GM18498 (cell line): ENCODE measurements at regions not wholly inside any gene's neighbourhood (a gene's known extent, or its start where the extent isn't known, plus 50 kb on each side); places are given as distances from the start of the nearest gene placed in this dataset.
A peak's percentile ranks its signal among the peaks of the same experiment; 100 is the strongest.
"Not testable (repeated sequence)": the region's sequence is repeated elsewhere in the genome, so short reads cannot be mapped to it uniquely, and the experiment has no call there.

ENCODE experiments used
- ATAC-seq: cut with Tn5 transposase; IDR thresholded peaks from one replicate; pipeline ENCODE4 v1.9.1; 2021; ENCODE audit warnings: mild to moderate bottlenecking, moderate library complexity; ENCODE audit not compliant: unreplicated experiment

DNA sequence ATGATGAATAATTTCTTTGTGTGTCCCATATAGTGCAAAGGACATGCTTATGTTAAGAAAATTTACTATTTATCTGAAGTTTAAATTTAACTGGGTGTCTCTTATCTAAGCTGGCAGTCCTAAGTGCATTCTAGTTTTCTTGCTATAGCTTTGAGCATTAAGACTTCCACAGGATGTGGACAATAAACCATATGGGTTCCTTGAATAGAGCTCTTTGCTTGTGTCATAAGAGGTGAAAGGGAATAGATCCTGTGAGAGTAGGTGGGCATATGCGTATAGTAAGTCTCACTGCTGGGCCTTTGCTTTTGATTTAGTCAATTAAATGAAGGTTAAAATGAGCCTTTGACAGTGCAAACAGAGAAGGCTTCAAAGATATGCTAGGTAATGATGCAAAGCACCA is 223.4 kb upstream of the GYPA start:
- no peak for ATAC-seq

DNA sequence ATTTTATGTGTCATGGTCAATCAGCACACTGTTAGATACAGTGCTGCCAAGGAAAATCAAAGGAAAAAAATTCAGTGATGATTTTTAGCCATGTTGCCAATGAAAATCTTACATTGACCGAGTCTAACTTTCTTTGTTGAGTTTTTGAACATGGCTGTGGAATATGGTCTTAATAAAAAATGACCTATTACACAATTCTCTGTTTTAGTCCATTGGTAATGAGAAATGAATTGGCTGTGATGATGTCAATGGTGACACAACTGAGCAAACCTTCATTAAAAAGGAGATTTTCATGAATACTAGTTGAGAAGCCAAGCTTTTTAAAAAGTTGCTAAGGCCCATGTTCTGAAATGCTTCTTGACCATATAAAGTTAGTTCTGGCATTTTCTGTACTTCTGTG is 225.9 kb upstream of the GYPA start:
- ATAC-seq = no peak

DNA sequence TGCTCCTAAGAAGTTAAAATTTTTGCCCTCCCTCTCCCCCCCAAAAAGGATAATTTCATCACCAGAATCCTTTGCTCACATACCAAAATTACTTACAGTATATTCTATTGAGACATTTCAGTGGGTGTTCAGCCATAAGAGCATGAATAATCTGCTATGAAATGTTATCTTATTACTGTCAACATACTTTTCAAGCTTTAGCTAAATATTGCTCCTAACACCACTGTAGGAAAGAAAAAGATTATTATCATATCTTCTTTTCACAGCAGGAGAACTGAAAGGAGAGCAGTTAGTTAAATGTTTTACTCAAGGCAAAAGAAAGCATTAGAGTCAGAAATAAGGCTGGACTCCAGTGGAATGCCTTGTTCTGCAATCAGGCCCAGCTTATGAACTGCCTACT is 231.0 kb upstream of the GYPA start:
- no peak for ATAC-seq

DNA sequence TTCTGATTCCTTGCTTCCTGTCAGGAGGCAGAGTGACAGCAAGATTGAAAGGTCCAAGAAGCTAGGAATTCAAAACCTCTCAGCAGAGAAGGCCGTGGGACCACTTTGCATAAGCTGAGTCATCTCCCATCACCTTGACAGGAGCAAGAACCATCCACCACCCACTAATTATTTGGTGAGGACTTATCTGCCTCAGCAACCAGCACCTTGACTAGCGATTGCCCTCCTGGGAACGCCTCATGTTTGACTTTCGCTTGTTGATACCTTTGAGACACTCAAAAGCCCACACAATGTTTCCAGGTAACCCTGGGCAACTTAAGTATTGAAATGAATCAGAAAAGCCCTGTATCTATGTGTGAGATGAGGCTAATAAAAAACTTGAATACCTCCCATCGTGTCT is 233.5 kb upstream of the GYPA start:
- peak; percentile 84 for ATAC-seq

DNA sequence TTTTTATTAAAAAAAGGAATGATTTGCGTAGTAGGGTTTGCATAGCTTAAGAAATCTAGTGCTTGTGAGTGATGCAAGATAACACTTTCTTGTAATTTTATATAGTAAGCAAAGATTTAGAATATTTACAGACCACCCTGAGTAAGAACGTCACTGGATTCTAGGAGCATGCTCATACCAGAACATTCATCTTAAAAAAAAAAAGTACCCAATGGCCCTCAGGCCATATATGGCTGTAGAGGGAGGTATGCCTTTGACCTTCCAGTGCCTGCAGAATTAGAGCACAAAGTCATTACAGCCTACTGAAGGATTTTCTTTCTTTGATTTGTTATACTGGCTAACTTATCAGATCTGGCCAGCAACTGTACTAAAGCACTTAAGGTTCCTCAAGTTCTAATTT is 236.3 kb upstream of the GYPA start:
- ATAC-seq = no peak

DNA sequence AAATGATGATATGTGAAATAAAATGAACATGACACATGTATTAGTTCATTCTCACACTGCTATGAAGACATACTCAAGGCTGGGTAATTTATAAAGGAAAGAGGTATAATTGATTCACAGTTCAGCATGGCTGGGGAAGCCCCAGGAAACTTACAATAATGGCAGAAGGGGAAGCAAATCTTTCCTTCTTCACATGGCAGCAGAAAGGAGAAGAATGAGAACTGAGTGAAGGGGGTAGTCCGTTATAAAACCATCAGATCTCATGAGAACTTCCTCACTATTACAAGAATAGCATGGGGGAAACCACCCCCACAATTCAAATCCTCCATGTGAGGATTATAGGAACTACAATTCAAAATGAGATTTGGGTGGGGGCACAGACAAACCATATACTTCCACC is 243.9 kb upstream of the GYPA start:
- no peak for ATAC-seq

DNA sequence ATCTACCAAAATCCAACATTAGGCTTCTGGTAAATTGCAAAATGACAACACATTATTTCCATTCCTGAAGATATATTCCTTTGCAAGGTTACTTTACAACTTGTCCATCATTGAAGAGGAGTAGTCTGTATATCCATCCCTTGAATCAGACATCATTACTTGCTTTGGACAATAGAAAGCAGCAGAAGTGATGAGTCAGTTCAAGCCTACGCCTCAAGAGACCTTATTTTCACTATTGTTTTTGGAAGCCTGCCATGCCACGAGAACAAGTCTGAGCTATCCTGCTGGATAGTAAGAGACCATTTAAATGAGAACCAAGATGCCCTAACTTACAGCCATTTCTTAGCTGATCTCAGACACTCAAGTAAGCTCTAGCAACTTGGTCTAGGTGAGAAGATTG is 246.0 kb upstream of the HHIP start:
- peak; percentile 95 for ATAC-seq

DNA sequence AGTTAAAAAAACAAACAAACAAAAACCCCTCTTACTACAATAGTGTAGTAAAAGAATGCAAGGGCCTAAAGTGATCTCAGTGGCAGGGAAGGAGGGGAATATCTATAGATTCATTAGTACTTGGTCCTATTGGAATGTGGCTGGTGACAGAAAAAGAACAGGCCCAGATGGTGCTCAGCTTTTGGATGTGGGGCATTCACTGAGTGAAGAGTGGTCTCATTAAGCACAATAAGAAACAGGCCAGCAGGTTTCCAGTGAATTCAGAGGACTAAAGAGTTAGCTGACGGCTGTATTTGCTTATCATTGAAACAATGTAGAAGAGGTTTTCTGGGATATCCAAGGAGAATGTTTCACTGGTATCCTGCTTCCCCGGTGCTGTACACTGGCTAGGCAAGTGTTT is 243.8 kb upstream of the HHIP start:
- ATAC-seq = no peak

DNA sequence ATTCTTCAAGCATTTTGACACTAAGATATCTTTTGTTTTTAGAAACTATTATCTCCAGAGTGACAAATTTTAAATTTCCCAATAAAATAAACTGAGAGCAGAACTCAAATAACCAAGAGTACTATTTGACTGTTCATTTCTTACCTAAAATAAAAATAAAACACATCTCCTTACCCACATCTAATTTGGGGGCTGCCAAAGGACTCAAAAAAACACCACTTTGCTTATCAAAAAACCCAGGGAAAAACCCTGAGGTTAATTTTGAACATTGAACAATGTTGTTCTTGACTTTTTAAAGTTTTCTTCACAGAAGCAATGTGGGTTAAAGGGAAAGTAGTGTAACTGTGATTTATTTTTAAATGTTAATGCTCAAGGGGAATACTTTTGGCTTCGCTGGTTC is 243.0 kb upstream of the HHIP start:
- no peak for ATAC-seq

DNA sequence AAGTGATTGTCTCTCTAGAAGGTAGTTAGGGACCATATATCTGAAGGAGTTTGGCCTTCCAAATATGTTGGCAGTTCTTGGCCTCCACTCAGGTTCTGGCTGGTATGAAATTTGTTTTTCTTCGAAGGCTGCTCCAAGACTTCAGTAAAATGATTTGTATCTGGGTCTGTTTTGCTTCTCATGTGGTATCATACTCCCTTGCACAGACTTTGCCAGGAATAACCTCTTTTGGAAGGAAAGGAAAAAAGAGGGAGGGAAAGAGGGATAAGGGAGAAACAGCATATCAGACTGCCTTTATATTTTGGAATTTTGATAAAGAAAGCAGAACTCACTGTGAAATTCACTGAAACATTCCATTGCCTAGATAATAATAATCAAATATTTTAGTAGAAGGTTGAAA is 242.1 kb upstream of the HHIP start:
- ATAC-seq = no peak

DNA sequence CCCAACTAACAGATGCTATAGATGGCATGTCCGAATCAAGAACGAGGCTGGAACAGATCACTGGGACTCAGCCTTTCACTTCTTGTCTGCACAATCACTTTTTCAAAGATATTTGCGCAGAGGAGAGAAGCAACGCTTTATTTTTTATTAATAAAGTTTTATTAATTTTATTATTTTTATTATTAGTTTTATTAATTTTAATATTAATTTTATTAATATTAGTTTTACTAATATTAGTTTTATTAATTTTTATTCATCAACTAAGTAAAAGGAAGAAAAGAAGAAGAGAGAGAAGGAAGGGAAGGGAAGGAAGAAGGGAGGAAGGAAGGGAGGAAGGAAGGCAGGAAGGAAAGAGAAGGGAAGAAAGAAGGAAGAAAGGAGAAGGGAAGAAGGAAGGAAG is 236.4 kb upstream of the HHIP start:
- no peak for ATAC-seq

DNA sequence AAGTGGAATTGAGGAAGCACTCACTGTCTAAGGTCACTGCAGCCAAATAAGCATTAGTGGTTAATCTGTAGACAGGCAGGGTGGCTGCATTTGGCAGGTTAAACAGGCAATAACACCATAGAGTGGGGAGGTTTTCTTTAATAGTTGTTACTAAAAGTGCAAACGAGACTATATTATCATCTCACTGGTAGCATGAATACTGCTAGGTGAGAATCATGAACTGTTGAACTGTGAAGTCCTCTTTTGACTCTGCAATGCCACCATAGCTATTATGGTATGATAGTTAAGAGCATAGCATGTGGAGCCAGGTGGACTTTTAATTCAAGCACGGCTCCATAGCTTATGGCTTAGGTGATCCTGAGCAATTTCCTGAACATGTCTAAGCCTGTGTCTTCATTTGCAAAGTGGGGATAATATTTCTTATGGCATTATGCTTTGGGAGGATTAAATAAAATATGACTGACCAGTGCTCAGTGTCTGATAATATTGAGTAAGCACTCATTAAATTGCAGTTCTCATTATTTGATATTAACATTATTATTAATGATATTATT is 235.6 kb upstream of the HHIP start:
- no peak for ATAC-seq

DNA sequence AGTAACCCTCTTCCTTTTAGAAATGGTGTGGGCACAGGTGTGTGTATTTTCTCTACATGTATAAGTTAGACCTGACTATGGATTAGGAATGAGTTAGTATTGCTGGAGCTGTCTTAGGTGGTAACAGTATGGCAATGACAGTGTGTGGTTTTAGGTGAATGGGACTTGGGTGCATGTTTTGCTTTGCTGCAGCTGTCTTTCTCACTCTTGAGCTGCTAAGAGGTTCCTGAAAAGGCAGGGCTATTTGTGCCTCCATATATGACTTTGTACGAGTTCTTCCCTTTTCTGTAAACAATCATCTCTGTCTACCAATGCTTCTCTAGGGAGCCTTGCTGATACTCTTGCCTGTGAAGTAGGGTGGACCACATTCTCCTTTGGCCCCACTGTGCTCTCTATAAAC is 234.8 kb upstream of the HHIP start:
- peak; percentile 59 for ATAC-seq

DNA sequence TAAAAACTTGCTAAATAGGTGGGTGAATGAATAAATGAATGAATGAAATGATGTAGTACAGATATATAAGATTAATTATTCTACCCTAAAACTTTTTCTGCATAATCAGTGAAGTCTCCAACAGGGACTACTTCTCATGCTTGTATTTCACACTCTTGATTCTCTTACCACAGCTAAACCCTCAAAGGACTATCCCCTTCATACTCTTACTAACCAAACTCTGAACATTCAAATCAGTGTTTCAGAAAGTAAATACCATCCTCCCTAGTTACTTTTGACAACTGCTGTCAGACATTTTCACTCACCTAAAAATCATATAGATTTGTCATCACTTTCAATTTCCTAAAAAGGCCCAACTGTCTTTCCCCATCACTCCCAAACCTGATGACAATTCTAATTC is 234.3 kb upstream of the HHIP start:
- peak; percentile 78 for ATAC-seq

DNA sequence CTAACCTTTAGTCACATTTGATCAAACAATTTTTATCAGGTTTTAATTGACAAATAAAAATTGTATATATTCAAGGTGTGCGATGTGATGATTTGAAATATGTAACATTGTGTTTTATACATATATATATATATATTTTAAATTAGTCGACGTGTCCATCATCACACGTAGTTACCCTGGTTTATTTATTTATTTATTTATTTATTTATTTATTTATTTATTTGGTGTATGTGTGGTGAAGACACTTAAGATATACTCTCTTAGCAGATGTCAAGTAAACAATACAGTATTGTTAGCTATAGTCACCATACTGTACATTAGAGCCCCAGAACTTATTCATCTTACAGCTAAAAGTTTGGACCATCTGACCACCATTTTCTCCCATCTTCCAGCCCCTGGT is 224.9 kb upstream of the HHIP start:
- ATAC-seq = no peak

DNA sequence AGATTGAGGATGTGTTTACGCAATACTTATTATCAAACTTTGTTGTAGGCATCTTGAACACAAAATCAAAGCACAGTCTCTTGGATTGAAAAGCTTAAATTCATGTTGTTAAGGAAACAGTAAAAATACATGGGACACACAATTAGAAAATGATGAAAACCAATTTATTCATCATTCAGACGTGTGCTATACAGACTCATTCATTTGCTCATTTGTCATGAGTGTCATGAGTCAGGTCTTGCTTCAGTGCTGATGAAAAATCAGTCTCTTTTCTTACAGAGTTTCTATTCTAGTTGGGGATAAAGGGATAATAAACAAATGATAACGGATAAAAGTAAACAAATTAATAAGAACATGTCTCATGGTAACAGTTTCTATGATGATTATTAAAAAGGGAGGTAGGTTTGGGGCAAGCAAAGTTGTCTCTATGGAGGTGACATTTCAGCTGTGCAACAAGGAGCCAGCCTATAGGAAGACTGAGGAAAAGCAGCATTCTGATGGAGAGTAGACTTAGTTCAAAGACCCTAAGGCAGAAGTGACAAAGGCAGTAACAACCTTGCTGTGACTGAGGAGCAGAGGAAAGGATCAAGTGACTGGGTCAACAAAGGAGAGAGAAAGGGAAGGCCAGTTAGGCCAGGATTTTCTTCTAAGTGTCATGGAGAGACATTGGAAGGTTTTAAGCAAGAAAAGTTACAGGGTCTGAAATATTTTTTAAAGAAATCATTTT is 224.0 kb upstream of the HHIP start:
- ATAC-seq = no peak

DNA sequence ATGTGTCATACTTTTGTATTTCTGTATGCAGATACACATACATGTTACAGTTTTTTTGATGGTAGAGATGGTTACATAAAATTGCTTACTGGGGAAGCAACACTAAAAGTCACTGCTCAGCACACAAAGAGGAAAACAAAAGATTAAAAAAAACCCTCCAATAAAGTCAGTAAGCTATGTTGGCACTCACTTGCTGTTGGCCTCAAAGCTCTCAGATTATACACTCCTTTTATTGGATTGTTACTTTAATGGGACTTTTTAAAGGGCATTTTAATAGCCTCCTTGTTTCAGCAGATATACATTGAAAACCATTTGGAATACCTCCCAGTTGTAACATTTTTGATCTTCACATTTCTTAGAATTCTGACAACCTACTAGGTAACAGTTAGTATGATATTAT is 222.0 kb upstream of the HHIP start:
- no peak for ATAC-seq

DNA sequence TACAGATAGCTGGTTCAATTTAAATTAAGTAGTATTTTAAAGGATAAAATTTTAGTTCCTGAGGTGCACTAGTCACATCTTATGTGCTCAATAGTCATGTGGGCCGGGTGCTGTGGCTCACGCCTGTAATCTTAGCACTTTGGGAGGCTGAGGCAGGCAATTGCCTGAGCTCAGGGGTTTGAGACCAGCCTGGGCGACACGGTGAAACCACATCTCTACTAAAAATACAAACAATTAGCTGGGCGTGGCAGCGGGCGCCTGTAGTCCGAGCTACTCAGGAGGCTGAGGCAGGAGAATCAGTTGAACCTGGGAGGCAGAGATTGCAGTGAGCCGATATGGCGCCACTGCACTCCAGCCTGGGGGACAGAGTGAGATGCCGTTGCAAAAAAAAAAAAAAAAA is 219.9 kb upstream of the HHIP start:
- ATAC-seq = not testable (repeated sequence)

DNA sequence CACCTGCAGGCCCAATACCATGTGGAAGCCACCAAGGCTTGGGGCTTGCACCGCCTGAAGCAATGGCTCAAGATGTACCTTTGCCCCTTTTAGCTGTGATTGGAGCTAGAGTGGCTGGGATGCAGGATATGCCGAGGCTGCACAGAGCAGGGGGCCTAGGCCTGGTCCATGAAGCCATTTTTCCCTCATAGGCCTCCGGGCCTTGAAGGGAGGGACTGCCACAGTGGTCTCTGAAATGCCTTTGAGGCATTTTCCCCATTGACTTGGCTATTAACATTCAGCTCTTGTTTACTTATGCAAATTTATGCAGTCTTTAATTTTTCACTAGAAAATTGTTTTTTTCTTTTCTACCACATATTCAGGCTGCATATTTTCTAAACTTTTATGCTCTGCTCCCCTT is 203.2 kb upstream of the HHIP start:
- ATAC-seq = no peak

DNA sequence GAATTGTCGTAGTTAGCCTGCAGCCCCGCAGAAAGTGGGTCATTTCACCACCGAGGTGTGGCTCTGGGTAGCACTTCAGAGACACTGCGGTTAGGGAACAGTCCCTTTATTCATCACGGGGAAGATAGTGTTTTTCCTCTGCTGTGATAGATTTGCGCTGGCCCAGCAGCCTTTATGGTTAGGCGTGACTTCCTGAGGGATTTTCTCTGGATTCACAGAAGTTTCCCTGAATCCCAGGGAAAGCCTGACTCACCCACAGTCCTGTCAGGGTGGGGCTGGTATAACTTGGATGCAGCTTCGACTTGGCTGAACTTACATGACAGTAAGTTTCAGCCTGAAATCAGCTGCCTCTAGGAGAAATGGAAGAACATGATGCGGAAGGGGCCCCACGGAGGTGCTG is 196.3 kb upstream of the HHIP start:
- no peak for ATAC-seq

DNA sequence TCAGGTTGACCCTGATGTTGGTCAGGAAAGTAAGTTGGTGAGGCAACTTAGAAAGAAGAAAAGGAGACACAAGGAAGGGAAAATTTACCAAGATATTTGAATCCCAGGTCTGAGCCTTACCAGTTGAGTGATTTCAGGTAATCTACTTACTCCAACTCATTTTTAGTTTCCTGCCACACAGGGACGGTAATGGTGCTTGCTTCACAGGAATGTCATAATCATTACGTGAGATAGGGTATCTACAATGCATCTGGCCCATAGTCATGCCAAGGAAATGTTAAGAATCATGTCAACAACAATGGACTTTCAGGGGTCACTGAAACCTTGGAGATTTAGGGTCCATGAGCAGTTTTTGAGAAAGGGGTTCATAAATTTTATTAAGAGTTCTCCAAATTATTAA is 195.4 kb upstream of the HHIP start:
- ATAC-seq = no peak

DNA sequence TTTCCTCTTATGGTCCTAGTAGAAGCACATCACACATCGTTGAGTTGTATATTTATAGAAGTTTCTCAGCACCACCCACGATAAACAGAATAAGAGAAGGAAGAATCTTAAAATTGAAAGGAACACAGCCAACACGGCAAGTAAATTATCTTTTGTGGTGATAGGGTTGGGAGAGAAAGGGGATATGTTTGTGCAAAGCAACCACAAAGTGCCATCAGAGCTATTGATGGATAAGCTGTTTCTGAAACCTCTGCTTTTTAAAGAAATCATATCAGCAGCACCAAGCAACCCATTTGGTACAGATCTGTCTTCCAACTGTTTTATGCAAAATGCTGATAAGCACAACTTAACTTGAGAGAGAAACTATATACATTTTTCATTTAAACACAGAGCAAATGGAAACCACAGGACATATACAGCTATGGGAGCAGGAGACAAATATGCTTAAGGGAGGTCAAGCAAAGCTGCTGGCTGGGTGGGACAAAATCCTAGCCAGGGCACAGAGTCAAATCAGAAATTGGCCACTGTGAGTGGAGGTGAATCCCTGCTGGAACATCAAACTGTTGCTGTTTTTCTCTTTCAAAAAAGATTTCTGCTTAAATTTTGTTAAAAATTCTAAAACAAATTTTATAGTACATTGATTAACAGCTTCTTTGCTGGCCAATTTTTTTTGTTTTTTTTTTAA is 194.0 kb upstream of the HHIP start:
- ATAC-seq = no peak

DNA sequence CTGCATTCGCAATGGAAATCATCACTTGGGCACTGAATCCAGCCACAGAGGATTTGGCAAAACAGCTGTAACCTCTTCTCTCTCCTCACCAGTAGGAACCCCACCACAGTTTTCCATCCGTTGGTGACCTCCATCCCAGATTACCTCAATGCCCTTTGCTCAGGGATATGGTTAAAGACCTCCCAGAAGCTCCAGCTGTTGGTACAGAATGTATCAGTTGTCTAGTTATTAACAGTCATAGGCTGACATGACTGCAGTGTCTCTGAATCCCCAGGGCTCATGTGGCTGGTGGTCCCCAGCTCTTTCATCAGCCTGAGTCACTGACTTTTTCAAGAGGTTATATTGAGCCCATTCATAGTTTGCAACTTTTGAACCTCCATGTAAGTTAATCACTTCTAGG is 189.8 kb upstream of the HHIP start:
- no peak for ATAC-seq
